OCI-LY3 (cell line): ENCODE measurements at regions not wholly inside any gene's neighbourhood (a gene's known extent, or its start where the extent isn't known, plus 50 kb on each side); places are given as distances from the start of the nearest gene placed in this dataset.

Experiments
- EZH2phosphoT487 ChIP-seq: fragments of 200-600 bp; shearing (Covaris generic); IDR thresholded peaks from 2 replicates; pipeline ENCODE4 v1.6.1; 2018; ENCODE audit warnings: antibody characterized with exemption, mixed run types, low read depth
- TF ChIP-seq, protein P1 (sequence below): fragments of 200-600, 300-600 bp; sonication (generic); IDR thresholded peaks from 2 replicates; pipeline ENCODE4 v1.5.1; 2014; ENCODE audit warnings: antibody characterized with exemption, low read length, low read depth

DNA sequence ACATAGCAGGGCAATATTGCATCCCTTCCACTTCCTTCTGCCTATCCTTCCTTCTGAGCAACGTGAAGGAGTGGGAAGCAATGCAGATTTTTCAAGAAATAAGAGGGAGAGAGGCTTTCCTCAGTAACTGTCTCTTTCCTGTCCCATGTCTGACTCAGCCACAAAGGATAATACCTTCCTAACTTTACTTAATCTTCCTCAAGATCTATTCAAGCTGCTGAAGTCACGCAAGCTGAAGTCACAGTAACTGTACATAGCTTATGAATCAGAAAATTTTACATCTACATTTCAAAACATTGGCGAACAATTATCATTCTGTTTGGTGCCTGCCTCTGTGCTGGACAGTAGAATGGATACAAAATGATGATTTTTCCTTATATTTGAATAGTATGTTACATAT lies 86.4 kb upstream of the POU3F2 start:
- TF ChIP-seq EZH2phosphoT487: no peak
- TF ChIP-seq, protein P1, sequence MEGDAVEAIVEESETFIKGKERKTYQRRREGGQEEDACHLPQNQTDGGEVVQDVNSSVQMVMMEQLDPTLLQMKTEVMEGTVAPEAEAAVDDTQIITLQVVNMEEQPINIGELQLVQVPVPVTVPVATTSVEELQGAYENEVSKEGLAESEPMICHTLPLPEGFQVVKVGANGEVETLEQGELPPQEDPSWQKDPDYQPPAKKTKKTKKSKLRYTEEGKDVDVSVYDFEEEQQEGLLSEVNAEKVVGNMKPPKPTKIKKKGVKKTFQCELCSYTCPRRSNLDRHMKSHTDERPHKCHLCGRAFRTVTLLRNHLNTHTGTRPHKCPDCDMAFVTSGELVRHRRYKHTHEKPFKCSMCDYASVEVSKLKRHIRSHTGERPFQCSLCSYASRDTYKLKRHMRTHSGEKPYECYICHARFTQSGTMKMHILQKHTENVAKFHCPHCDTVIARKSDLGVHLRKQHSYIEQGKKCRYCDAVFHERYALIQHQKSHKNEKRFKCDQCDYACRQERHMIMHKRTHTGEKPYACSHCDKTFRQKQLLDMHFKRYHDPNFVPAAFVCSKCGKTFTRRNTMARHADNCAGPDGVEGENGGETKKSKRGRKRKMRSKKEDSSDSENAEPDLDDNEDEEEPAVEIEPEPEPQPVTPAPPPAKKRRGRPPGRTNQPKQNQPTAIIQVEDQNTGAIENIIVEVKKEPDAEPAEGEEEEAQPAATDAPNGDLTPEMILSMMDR: no peak
